ENCODE measurements at regions not wholly inside any gene's neighbourhood (a gene's known extent, or its start where the extent isn't known, plus 50 kb on each side); places are given as distances from the start of the nearest gene placed in this dataset.
"Not testable (repeated sequence)": the region's sequence is repeated elsewhere in the genome, so short reads cannot be mapped to it uniquely, and the experiment has no call there.

DNA sequence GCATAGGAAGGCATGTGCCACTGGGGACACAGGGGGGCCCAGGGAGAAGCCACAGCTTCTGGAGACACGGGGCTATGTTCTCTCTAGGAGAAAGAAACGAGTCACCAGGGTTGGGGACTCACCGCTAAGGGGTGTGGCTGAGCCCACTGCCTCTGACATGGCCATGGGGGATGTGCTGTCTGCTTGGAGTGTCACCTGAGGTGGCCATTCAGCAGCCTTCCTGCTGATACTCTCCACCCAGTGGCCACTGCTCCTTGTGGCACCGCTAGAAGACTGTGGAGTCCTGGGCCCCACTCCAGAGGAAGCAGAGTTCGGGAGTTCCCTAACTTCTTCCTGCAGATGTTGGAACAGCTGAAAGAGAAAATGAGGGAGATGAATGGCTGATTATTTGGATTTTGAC is 91.2 kb upstream of the SLC45A1 start:
- H3K27me3 ChIP-seq (replicated peaks), result no peaks in the 10 kb centered on the region
- in situ Hi-C loops (cut with HindIII; ENCODE audit: low pct_ligation_motif_present, low sequenced_read_pairs), result no loop called here

DNA sequence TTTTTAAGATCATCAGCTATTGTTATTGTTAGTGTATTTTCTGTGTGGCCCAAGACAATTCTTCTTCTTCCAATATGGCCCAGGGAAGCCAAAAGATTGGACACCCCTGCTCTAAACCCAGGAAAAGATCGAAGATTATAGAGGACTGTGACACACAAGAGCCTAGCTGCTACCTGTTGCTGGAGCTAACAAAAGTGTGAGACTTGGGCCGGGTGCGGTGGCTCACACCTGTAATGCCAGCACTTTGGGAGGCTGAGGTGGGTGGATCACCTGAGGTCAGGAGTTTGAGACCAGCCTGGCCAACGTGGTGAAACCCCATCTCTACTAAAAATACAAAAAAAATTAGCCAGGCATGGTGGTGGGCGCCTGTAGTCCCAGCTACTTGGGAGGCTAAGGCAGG is 91.9 kb upstream of the SLC45A1 start:
- H3K27me3 ChIP-seq (replicated peaks); H3K4me3 ChIP-seq (ENCODE audit: low read depth, low read length); in situ Hi-C loops (cut with HindIII; ENCODE audit: low pct_ligation_motif_present, low sequenced_read_pairs); DNase-seq; H3K27ac ChIP-seq; H3K36me3 ChIP-seq (replicated peaks): not testable (repeated sequence)

More for the DNA sequence above, 91.2 kb upstream of the SLC45A1 start:
- Histone ChIP-seq H3K4me3 (ENCODE audit: low read depth, low read length) (no peak overlapping the region), H3K27ac (no peak overlapping the region), H3K36me3 (replicated peaks) (no peaks in the 10 kb centered on the region)
- TF ChIP-seq, protein P1, sequence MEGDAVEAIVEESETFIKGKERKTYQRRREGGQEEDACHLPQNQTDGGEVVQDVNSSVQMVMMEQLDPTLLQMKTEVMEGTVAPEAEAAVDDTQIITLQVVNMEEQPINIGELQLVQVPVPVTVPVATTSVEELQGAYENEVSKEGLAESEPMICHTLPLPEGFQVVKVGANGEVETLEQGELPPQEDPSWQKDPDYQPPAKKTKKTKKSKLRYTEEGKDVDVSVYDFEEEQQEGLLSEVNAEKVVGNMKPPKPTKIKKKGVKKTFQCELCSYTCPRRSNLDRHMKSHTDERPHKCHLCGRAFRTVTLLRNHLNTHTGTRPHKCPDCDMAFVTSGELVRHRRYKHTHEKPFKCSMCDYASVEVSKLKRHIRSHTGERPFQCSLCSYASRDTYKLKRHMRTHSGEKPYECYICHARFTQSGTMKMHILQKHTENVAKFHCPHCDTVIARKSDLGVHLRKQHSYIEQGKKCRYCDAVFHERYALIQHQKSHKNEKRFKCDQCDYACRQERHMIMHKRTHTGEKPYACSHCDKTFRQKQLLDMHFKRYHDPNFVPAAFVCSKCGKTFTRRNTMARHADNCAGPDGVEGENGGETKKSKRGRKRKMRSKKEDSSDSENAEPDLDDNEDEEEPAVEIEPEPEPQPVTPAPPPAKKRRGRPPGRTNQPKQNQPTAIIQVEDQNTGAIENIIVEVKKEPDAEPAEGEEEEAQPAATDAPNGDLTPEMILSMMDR (IDR thresholded peaks at IDR 0.05; ENCODE audit: low read depth, low read length, missing control alignments), result no peak
- no peak for DNase-seq

DNA sequence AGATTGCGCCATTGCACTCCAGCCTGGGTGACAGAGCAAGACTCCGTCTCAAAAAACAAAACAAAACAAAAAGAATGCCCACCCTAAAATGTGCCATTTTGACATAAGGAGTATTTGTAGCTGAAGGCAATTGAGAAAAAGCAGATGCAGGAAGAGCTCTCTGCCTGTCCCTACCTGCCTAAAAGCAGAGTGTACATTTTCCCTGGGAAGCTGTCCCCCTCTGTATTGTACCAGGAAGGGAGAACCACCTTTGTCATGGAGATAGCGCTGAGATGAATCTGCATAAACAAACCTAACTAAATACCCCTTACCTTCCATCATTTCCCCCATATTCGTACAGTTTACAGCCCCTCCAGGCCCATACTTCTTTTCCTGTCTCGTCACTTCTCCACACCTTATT is 94.4 kb upstream of the SLC45A1 start:
- H3K27me3 ChIP-seq (replicated peaks), result no peaks in the 10 kb centered on the region
- H3K36me3 ChIP-seq (replicated peaks), result no peaks in the 10 kb centered on the region
- DNase-seq, result no peak
- H3K27ac ChIP-seq, result no peak overlapping the region
- no peak overlapping the region for H3K4me3 ChIP-seq (ENCODE audit: low read depth, low read length)
- in situ Hi-C loops (cut with HindIII; ENCODE audit: low pct_ligation_motif_present, low sequenced_read_pairs), result no loop called here
- TF ChIP-seq, protein P1 (IDR thresholded peaks at IDR 0.05; ENCODE audit: low read depth, low read length, missing control alignments), result no peak

DNA sequence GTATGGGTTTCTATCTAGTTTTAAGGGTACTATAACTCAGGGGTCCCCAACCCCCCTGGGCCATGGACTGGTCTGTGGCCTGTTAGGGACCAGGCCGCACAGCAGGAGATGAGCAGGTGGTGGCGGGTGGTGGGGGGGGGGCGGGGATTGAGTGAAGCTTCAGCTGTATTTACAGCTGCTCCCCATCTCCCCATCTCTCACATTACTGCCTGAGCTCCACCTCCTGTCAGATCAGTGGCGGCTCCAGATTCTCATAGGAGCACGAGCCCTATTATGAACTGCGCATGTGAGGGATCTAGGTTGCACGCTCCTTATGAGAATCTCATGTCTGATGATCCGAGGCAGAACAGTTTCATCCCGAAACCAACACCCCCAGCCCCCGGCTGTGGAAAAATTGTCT is 95.1 kb upstream of the SLC45A1 start:
- no peak for DNase-seq
- in situ Hi-C loops (cut with HindIII; ENCODE audit: low pct_ligation_motif_present, low sequenced_read_pairs), result no loop called here
- TF ChIP-seq, protein P1 (IDR thresholded peaks at IDR 0.05; ENCODE audit: low read depth, low read length, missing control alignments), result no peak
- no peak overlapping the region for H3K4me3 ChIP-seq (ENCODE audit: low read depth, low read length)
- no peaks in the 10 kb centered on the region for H3K36me3 ChIP-seq (replicated peaks)
- H3K27ac ChIP-seq, result no peak overlapping the region
- H3K27me3 ChIP-seq (replicated peaks), result no peaks in the 10 kb centered on the region

DNA sequence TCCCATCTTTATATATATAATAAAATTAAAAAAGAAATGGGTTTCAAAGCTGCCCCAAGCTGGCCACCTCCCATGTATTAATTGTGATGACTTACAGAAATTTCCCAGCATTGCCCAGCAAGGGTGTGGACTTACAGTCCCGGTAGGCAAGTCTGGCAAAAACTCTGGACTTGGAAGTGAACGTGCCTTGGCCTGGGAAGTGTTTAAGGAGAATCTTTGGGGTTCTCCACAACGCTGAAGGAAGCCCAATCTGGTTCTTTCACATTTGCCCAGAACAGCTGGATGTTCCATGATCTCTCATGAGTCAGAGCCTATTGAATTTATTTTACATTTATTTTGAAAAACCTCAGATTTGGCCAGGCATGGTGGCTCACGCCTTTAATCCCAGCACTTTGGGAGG is 98.4 kb upstream of the SLC45A1 start:
- no peak overlapping the region for H3K4me3 ChIP-seq (ENCODE audit: low read depth, low read length)
- TF ChIP-seq, protein P1 (IDR thresholded peaks at IDR 0.05; ENCODE audit: low read depth, low read length, missing control alignments), result no peak
- DNase-seq, result no peak
- no peaks in the 10 kb centered on the region for H3K36me3 ChIP-seq (replicated peaks)
- no peaks in the 10 kb centered on the region for H3K27me3 ChIP-seq (replicated peaks)
- H3K27ac ChIP-seq, result no peak overlapping the region
- in situ Hi-C loops (cut with HindIII; ENCODE audit: low pct_ligation_motif_present, low sequenced_read_pairs), result no loop called here

DNA sequence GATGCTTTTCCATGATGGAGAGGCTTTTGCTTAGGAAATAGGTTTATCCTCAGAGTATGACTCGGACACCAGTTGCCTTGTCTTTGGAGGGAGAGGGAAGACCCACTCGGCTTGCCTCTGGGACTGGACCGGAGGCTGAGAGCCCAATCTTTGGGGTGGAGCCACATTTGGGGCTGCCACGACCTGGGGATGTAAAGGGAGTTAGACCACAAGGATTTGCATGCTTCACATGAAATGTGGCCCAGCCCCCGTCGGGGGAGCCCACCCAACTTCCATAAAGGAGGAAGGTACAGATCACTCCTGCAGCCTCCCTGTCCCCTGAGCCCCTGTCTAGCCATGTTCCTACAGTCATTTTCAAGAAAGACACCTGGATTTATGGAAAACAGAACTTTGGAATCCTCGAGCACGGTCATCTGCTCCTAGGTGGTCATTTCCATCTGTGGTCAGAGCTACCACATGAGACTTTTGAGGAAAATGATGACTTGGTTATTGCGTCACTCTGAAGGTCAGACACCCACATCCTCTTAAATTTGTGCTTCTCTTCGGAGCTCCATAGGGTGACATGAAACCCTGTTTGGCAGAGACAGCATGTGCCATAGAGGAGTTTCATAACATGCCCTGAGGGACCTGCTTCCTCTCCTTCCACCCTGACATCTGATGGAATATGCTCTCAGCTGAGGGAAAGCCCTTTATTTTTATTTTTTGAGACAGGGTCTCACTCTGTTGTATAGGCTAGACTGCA is 99.4 kb upstream of the SLC45A1 start:
- DNase-seq, result no peak
- Histone ChIP-seq H3K27me3 (replicated peaks) (no peaks in the 10 kb centered on the region), H3K36me3 (replicated peaks) (no peaks in the 10 kb centered on the region), H3K4me3 (ENCODE audit: low read depth, low read length) (no peak overlapping the region), H3K27ac (no peak overlapping the region)
- TF ChIP-seq, protein P1 (IDR thresholded peaks at IDR 0.05; ENCODE audit: low read depth, low read length, missing control alignments), result no peak
- in situ Hi-C loops (cut with HindIII; ENCODE audit: low pct_ligation_motif_present, low sequenced_read_pairs), result no loop called here
